Right lobe of liver (tissue), 6 donors: ENCODE measurements at regions not wholly inside any gene's neighbourhood (a gene's known extent, or its start where the extent isn't known, plus 50 kb on each side); places are given as distances from the start of the nearest gene placed in this dataset.

Experiments used
- ATAC-seq, 4 donors: fragments of 200-7000 bp; cut with Tn5 transposase; one replicate each; pipeline ENCODE4 v1.9.1; 2020; ENCODE audit warnings: mild to moderate bottlenecking in 4 of 4, moderate library complexity in 4 of 4
- DNase-seq, 3 donors: peaks; one replicate each; pipeline ENCODE4 v3.0.0-alpha.2; 2020
- H3K27ac ChIP-seq, 3 donors: fragments of 200-600 bp; one replicate each; pipeline ENCODE4 v1.8.0; 2022
- H3K27me3 ChIP-seq, 2 donors: fragments of 200-600 bp; one replicate each; pipeline ENCODE4 v1.8.0; 2022
- H3K36me3 ChIP-seq, 4 donors: fragments of 200-600 bp; sonication (generic) in 1 of 4; one replicate each; pipeline versions ENCODE4 v1.5.1 to v1.8.0; 2017 to 2022; ENCODE audit warnings: control low read depth in 1 of 4
- H3K4me1 ChIP-seq, 4 donors: fragments of 200-600 bp; sonication (generic) in 1 of 4; one replicate each; pipeline versions ENCODE4 v1.5.1 to v1.8.0; 2017 to 2022; ENCODE audit warnings: control low read depth in 1 of 4
- H3K4me3 ChIP-seq, 3 donors: fragments of 200-600 bp; one replicate each; pipeline ENCODE4 v1.8.0; 2022
- H3K9me3 ChIP-seq, 4 donors: fragments of 200-600 bp; sonication (generic) in 1 of 4; one replicate each; pipeline versions ENCODE4 v1.5.1 to v1.8.0; 2017 to 2022; ENCODE audit warnings: control low read depth in 1 of 4
- POLR2A ChIP-seq: fragments of 450-650 bp; IDR thresholded peaks from one replicate; pipeline ENCODE4 v1.6.1; 2017; ENCODE audit warnings: antibody characterized with exemption, mild to moderate bottlenecking
- WGBS: methylation state at CpG from one replicate; pipeline ENCODE4 v1.1.6; 2018; ENCODE audit warnings: low coverage, low lambda C conversion rate; ENCODE audit not compliant: insufficient coverage; ENCODE audit errors: missing lambda C conversion rate; 5-methylcytosine and 5-hydroxymethylcytosine counted together
- intact Hi-C, 2 donors: fragments of 100-400 bp; cut with DNase I; formaldehyde crosslinking; loops; one replicate each; pipeline versions ENCODE4 v1.11.2 to v1.14.1; 2022
- TF ChIP-seq, protein P1 (sequence below), 4 donors: fragments of 200-600 bp in 3 of 4; fragments of 450-650 bp in 1 of 4; IDR thresholded peaks; one replicate each; pipeline versions ENCODE4 v1.5.1 to v1.8.0; 2016 to 2022; ENCODE audit warnings: antibody characterized with exemption in 4 of 4, mild to moderate bottlenecking in 2 of 4
- donor health status: DM: no; HTN: yes; CAD: no.
- donor health status: DM: no; HTN: no; CAD: no.
- donor health status: DM: no; HTN: no; CAD: no.
- donor health status: DM: no; HTN: yes; CAD: no.
- donor health status: DM: no; HTN: yes; CAD: no.

DNA sequence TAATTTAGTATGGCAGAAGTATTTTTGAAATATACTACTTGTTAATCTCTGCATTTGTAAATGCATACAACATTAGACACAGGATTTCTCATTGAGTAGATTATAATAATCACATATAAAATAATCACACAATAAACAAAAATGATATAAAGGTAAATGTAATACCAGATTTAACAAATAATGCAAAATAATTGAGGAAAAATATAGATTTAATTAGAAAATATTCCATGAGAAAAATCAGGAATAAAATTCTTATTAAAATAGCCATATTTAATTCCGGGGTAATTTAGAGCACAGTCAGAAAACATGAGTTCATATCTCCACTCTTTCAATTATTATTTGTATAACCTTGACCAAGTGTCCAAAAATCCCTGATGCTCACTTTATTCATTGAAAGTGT, 385.9 kb upstream of the SYT4 start:
- intact Hi-C loops: no loop called here

GRCh38 chr18:43664487-43665008, 387.3 kb upstream of the SYT4 start:
- 54% methylated on average over 3 of the region's 3 CpGs for WGBS
- H3K9me3 ChIP-seq: no peaks in the 10 kb centered on the region
- no peaks in the 10 kb centered on the region for H3K4me1 ChIP-seq
- H3K4me3 ChIP-seq: no peak overlapping the region
- intact Hi-C loops: no loop called here
- H3K36me3 ChIP-seq: no peaks in the 10 kb centered on the region
- no peaks in the 10 kb centered on the region for H3K27me3 ChIP-seq
- H3K27ac ChIP-seq: no peak overlapping the region
- DNase-seq: no peak
- TF ChIP-seq, protein P1, sequence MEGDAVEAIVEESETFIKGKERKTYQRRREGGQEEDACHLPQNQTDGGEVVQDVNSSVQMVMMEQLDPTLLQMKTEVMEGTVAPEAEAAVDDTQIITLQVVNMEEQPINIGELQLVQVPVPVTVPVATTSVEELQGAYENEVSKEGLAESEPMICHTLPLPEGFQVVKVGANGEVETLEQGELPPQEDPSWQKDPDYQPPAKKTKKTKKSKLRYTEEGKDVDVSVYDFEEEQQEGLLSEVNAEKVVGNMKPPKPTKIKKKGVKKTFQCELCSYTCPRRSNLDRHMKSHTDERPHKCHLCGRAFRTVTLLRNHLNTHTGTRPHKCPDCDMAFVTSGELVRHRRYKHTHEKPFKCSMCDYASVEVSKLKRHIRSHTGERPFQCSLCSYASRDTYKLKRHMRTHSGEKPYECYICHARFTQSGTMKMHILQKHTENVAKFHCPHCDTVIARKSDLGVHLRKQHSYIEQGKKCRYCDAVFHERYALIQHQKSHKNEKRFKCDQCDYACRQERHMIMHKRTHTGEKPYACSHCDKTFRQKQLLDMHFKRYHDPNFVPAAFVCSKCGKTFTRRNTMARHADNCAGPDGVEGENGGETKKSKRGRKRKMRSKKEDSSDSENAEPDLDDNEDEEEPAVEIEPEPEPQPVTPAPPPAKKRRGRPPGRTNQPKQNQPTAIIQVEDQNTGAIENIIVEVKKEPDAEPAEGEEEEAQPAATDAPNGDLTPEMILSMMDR (IDR thresholded peaks at IDR 0.05): no peak
- TF ChIP-seq POLR2A: no peak
- no peak for ATAC-seq

More for the DNA sequence above, 385.9 kb upstream of the SYT4 start:
- H3K36me3 ChIP-seq: no peaks in the 10 kb centered on the region
- no peaks in the 10 kb centered on the region for H3K27me3 ChIP-seq
- H3K27ac ChIP-seq: no peak overlapping the region
- no peaks in the 10 kb centered on the region for H3K4me1 ChIP-seq
- DNase-seq (no peak), ATAC-seq (no peak)
- 71% methylated on average over 1 of the region's 1 CpG for WGBS
- no peaks in the 10 kb centered on the region for H3K9me3 ChIP-seq
- no peak for TF ChIP-seq POLR2A
- TF ChIP-seq, protein P1 (IDR thresholded peaks at IDR 0.05): no peak
- no peak overlapping the region for H3K4me3 ChIP-seq

DNA sequence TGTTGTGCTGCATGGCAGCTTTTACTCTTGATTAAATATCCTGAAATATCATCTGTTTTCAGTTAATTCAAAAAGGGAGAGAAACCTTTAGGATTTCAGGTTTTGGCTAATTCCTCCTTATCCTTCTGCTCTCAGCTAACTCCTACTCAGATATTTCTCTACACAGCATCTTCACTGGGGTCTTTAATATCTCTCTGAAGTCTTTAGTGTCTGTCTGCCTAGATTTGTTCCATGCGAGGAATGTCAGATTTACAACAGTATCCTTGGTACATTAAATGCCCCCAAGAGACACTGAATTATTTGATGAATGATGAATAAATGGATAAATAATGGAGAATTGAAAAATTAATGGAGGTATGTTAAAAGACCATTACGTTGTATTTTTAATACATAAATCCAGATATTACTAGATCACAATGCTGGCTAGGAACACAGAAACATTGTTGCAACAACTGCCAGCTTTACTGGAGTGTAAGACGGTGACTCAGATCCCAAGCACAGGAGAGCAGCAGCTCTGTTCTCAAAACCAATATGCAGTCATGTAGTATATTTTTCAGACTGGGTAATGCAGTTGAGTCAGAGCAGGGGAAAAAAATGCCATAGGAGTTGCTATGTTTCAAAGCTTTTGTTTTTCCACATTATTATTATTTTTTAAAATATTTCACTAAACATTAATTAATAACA, 388.0 kb upstream of the SYT4 start:
- Histone ChIP-seq H3K27ac (no peak overlapping the region), H3K27me3 (no peaks in the 10 kb centered on the region), H3K36me3 (no peaks in the 10 kb centered on the region), H3K9me3 (no peaks in the 10 kb centered on the region), H3K4me3 (no peak overlapping the region), H3K4me1 (no peaks in the 10 kb centered on the region)
- ATAC-seq (no peak), DNase-seq (no peak)
- WGBS: 33% methylated on average over 3 of the region's 3 CpGs
- intact Hi-C loops: no loop called here
- TF ChIP-seq, protein P1 (IDR thresholded peaks at IDR 0.05): no peak
- no peak for TF ChIP-seq POLR2A

DNA sequence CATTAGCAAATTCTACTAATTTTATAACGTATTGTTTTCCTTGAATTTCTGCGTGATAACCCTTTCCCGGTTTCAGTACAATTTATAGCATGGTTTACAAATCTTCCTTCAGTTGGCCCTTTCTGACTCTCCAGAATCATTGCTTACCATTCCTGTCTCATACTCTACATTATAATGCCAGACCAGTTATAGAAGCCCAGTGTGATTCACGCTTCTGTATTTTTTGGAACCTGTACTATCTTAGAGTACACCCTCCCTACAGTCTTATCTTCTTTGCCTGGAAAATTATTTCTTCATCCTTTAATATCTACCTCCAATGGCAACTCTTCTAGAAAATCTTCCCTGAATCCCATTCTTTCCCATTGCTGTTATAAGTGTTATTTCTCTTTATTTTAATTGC, 391.6 kb upstream of the SYT4 start:
- Histone ChIP-seq H3K4me1 (no peaks in the 10 kb centered on the region), H3K9me3 (no peaks in the 10 kb centered on the region), H3K27ac (no peak overlapping the region), H3K36me3 (no peaks in the 10 kb centered on the region), H3K27me3 (no peaks in the 10 kb centered on the region), H3K4me3 (no peak overlapping the region)
- intact Hi-C loops: no loop called here
- TF ChIP-seq POLR2A: no peak
- TF ChIP-seq, protein P1 (IDR thresholded peaks at IDR 0.05): no peak
- 67% methylated on average over 4 of the region's 4 CpGs for WGBS
- DNase-seq (no peak), ATAC-seq (no peak)
